GM19043 (cell line): ENCODE measurements at regions not wholly inside any gene's neighbourhood (a gene's known extent, or its start where the extent isn't known, plus 50 kb on each side); places are given as distances from the start of the nearest gene placed in this dataset.
"Not testable (repeated sequence)": the region's sequence is repeated elsewhere in the genome, so short reads cannot be mapped to it uniquely, and the experiment has no call there.

Experiments
- ATAC-seq: cut with Tn5 transposase; IDR thresholded peaks from one replicate; pipeline ENCODE4 v1.9.1; 2021; ENCODE audit warnings: low read depth; ENCODE audit not compliant: unreplicated experiment

DNA sequence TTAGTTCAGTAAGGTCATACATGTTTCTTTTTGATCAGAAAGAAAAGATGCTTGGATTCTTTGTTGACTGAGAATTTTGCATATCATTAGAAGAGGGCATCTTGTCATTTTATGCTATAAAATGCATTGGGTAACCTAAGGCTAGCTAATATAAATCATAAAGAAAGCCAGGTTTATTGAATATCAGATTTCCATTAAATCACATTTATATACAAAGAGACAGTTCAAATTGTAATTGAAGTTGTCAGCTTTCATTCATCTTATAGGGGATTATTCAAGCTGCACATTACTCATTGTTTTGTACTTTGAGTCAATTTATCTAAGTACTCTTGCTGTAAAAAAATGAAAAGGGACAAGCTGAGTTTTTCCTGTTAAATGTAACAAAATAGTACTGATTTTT lies 259.1 kb upstream of the CDH12 start:
- no peak for ATAC-seq

DNA sequence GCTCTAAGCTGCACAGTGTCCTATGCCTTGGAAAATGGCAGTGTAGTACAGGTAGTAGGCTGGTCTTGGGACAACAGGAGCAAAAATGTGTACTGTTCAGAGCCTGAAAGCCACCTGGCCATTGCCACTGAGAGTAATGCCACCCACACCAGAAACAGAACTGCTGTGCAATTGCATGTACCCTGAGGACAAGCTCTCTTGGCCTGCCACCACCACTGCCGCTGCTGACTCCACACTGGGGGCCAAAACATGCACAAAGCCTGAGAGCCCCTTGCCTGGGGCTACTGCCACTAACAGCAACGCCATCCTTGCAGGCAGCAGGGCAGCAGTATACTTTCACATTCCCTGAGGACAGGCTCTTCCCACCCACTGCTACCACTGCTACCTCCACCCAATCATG lies 251.9 kb upstream of the CDH12 start:
- ATAC-seq: no peak

DNA sequence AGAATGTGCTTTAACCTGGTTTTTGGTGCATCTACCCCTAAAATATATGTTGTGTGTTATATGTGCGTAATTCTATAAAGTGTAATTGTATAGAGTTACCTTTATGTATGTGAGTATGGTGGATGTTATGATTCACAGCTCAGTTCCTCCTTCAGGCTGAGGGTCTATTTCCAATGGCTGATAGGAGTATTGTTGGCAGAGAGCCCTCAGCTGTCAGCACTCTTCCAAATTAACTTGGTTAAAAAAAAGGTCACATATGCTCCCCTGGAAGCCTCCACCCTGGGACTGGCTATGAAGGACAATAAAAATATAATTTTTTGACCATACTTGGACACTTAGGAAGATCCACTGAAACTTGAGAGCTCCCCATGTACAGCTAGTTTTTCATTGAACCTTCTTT lies 250.4 kb upstream of the CDH12 start:
- no peak for ATAC-seq

DNA sequence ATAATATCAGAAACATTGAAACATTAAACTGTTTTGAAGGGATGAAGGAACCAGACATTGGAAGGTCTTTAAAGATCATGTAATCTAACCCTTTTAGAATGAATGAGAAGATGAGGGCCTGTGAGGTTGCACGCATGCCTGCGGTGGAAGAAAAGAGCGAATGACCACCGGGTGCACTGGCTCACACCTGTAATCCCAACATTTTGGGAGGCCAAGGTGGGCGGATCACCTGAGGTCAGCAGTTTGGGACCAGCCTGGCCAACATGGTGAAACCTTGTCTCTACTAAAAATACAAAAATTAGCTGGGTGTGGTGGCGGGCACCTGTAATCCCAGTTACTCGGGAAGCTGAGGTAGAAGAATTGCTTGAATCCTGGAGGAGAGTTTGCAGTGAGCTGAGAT lies 242.3 kb upstream of the CDH12 start:
- ATAC-seq: not testable (repeated sequence)

DNA sequence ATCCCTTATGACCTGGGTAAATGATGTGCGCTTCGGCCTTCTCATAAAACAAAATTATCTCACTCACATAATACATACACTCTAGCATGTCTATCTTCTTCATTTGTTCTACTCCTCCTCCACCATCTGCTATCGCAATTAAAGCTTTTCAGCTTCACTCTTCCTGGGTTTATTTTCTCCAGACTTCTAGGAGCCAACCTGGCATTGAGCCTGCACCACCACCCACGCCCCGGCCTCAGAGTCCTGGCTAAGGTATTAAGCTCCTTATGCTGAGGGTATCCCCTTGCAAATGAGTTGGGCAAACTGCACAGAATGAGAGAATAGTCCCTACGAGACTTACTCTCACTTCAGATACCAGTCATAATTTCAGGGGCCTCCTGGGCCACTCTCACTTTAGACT lies 236.1 kb upstream of the CDH12 start:
- no peak for ATAC-seq

DNA sequence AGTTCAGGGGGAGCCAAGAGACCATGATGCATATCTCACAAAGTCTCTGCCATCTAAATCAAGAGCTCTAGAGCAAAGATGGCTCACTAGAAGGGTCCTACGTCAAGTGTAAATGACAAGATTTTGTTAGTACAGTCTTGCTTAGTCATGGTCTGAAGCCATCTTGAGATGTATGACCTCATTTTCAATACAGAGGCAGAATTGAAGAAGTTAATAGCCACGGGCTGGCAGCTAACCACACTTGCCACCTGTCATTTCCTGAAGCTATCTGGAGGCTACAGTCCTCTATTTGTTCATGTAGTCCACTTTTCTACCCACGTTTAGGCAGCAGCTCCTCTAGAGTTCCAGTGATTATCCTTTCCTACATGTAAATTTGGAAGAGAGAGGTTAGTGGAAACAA lies 231.7 kb upstream of the CDH12 start:
- no peak for ATAC-seq

DNA sequence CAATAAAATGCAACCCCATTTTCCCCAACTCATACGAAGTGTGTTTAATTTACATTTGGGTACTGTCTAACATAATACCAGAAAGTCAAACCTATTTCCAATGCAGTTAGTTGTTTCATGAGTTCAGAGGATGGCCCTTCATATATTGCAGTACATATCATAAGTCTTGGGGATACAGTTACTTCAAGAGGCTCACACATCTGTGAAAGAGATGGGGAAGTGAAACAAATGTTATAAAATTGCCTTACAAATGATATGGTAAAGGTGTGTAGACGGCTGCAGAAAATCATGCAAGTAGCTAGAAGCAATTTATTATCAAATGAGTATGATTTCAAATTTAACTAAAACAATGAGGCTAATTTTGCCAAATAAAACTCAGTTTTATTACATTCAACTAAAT lies 219.0 kb upstream of the CDH12 start:
- ATAC-seq: no peak

DNA sequence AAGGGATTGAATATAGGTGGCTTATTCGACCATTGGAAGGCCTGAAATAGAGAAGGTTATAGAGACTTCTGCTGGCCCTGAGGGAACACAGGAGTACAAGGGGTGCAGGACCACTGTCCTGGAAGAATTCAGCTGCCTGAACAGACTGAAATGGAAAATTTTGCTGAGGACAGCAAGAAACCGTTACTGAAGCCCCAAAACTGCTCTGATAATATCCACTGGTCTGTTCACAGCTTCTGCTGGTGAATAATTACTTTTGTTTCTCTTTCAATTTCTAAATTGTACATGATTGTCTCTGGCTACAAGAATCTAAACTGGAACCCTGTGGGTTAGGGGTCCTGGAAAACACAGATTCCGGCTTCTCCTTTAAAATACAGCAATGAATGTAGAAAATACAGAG lies 218.5 kb upstream of the CDH12 start:
- no peak for ATAC-seq

DNA sequence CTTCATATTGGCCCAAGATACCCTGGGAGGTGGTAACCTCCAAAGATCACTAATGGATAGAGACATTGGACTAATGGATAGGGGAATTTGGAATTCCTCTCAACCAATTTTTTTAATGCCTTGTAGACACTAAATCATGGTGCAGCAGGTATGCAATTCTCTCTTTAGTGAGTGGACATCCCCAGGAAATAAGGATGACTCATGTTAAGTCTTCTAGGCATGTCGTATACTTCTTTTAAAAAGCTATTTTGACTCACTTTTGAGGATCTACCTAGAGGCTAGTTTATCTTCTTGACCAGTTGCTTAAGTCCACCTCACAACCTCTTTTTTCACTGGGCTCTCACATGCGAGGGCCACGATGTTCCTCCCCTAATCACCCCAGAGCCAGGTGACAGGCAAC lies 211.6 kb upstream of the CDH12 start:
- no peak for ATAC-seq

DNA sequence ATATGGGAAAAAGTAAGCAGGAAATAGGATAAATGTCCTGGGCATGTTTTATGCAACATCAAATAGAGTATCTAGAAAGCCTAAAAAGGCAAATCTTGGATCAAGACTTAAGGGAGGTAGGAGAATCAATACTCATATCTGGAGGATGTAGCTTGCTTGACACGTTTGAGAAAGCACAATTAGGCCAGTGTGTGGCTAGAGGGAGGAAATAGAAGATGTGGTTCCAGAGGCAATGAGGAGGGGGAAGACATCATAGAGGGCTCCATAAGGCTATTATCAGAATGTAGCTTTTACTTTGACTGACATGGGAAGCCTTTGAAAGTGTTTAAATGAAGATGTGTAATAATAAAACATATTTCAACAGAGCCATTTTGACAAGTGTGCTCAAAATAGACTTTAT lies 200.7 kb upstream of the CDH12 start:
- ATAC-seq: no peak

DNA sequence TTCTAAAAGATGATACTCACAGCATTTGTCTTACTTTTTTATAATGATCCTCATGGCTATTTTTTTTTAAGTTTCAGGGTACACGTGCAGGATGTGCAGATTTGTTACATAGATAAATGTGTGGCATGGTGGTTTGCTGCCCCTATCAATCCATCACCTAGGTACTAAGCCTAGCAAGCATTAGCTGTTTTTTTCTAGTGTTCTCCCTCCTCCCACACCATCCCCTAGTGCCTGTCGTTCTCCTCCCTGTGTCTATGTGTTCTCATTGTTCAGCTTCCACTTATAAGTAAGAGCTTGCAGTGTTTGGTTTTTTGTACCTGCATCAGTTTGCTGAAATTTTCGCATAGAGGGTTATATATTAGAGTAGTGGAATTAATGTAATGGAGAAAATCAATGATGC lies 189.1 kb upstream of the CDH12 start:
- ATAC-seq: no peak

DNA sequence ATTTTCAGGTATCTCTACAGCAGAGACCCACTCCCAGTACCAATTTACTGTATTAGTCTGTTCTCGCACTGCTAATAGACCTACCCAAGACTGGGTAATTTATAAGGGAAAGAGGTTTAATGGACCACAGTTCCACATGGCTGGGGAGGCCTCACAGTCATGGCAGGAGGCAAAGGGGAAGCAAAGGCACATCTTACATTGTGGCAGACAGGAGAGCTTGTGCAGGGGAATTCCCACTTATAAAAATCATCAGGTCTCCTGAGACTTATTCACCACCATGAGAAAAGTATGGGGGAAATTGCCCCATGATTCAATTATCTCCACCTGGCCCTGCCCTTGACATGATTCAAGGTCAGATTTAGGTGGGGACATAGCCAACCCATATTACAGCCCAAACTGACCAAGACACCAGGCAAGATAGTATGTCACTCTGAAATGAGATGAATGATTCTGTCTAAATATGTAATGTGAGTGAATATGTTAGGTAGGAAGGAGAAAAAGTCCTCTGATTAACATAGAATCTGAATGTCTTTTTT lies 182.5 kb upstream of the CDH12 start:
- no peak for ATAC-seq

DNA sequence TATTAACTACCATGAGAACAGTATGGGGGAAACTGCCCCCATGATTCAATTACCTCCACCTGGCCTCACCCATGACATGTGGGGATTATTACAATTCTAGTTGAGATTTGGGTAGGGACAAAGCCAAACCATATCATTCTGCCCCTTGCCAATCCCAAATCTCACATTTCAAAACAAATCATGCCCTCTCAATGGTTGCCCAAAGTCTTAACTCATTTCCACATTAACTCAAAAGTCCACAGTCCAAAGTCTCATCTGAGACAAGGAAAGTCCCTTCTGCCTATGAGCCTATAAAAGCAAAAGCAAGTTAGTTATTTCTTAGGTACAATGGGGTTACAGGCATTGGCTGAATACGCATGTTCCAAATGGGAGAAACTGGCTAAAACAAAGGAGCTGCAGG lies 180.7 kb upstream of the CDH12 start:
- ATAC-seq: no peak

DNA sequence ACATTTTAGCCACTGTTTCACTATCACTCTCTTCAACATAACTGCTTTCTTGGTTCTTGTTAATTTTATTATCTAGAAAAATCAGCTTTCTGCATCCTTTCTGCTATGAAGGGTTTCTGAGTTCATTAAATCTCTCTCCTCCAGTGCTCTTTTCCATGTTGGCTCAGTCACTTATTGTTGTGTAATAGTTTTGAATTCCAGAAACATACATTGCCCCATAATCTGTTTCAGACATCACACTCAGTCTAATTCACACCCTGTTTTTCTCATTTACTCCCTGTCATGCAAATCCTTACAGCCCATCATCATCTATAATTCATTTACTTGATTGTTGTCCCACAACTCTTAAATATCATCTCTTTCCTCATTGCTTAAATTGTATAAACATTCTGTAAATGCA lies 176.1 kb upstream of the CDH12 start:
- no peak for ATAC-seq

DNA sequence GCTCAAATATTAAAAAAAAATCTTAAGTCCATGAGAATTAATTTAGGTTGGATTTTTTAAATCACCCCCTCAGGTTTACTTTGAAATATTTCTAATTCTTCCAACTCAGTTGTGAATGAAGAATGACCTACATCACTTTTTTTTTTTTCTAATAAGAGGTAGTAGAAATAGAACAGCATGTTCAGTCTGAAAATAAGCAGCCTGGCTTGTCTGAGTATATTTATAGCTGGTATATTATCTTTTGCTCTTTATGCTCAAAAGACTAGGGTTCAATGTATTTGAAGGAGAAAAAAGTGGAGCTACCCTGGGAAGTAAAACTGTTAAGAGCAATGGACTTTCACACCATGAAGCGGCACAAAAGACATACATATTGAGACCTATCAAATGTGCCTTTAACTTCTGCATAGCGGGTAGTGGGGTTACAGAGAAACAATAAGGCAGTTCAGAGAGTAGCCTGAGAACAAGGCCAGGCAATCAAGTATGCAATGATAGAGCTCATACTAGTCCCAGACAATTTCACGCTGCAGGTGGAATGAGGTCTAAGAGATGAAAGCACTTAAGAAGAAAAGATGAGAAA lies 175.4 kb upstream of the CDH12 start:
- no peak for ATAC-seq

DNA sequence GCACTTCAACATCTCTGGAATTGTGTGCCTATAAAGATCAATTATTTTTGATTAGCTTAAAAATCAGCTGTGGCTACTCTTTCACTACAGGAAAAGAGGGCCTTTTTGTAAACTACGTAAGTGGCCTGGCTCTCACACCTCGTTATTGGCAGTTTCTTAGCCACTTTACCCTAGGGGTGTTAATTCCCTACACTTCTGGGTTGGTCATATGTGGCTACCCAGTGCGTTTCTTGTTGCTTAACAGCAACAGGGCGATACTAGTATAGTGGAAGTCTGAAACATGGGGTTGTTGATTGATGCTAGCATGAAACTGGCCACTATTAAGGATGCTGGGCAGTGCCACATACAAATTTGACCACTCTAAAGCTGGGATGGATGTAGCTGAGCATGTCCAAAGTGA lies 174.7 kb upstream of the CDH12 start:
- ATAC-seq: no peak

DNA sequence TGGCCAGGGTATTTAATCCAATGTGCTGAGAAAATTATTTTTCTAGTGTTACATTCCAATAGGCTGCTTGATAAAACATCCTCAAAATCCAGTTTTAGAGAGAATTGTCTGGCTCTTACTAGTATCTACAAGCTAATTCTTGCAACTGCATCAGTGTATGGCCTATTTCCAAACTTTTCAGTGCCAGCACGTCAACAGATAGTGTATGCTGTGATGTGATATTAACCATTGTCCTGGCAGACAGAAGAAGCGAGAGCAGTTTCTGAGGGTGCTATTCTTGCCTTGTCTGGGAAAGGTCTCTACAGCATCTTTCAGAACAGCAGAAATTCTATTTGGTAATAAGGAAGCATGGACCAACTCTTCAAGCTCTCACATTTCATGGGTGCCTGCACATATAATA lies 174.2 kb upstream of the CDH12 start:
- ATAC-seq: no peak

DNA sequence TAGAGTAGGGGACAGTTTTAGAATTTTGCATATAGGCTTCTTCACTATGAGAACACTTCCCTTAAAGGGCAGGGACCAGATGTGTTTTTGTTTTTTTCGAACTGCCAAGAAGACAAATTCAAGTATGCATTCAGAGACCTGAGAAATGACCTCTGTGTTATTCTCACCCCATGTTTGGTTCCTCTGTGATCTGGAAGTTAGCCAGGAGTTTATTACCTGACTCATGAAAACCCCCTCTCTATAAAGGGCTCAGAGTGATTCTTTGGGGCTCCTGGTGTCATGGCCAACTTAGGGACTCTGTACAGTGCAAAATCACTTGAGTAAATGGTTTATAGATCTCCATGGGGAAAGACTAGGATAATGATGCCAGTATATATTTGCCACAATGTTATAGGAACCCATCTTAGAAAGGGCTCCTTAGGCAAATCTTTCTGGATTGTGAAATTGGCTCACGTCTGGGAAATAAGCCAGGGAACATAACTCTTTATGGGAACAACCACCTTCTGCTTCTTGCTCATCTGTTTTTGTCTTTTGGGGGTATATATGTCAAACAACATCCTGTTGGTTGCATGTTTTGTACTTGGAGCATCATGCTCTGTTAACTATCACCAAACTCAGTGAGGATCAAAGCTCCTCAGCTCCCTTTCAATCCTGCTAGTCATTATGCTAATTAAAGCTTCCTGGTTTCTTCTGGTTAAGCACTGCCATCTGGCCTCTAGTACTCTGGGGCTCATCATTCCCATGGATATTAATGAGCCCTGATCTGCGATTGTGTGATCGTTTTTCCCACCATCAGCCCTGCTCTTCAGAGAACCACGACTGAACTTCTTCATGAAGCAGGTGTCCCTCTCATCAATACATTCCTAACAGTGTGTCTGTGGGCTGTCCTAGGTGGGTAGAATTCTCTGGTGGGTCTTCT lies 173.4 kb upstream of the CDH12 start:
- no peak for ATAC-seq

DNA sequence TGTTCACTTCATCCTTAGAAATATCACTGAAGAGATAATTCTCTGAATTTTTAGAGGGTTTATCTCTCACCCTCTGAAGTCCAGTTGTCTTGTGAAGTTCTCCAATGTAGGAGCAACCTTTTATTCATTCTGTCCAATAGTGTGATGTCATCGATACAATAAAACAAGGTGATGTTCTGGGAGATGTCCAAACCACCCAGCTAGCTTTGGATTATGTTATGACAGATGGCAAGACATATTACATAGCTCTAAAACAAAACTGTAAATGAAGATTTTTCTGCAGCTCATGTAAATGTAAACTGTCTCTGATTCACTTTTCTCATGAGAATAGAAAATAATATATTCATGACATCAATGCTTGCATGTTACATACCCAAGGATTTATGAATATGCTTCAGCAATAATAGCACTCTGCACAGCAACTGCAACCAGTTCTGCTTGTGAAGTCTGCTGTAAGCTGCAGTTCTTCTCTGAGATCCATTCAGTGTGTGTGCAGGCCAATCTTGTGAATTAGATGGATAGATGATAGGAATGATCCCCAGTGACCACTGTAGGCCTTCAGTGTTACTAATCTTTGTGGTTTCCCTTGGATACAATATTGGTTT lies 172.6 kb upstream of the CDH12 start:
- no peak for ATAC-seq

DNA sequence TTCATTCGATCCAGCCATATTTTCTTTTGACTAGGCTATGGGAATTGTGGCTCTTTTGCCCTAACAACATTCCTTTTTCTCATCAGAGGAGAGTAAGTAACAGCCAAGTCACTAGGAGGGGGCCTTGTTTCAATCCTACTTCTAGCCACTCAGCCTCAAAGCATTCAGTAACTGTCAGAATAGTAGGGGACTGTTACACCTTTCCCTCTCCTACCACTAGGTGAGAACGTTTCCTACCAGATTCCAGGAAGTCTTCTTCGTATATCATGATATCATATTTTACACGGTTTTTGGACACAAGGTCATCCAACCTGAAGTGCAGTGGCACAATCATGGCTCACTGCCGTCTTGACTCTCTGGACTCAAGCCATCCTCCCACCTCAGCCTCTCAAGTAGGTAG lies 171.3 kb upstream of the CDH12 start:
- ATAC-seq: no peak

DNA sequence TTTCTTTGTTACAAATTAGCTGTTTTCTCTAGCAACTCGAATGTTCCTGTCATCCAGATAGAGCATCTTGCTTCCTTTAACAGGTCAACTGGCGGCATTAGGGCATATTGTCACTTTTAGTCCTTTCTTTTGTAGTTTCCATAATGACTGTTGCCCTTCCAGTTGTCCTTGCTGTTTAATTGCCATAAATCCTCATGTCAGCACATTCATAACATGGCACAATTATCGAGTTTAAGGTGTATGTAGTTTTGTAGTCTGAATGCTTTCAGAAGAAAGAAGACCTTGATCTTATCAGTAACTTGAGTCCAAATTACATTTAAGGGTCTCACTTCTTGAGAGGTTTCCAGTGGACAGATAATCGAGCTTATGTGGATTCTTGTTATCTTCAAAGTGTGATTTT lies 161.7 kb upstream of the CDH12 start:
- no peak for ATAC-seq

DNA sequence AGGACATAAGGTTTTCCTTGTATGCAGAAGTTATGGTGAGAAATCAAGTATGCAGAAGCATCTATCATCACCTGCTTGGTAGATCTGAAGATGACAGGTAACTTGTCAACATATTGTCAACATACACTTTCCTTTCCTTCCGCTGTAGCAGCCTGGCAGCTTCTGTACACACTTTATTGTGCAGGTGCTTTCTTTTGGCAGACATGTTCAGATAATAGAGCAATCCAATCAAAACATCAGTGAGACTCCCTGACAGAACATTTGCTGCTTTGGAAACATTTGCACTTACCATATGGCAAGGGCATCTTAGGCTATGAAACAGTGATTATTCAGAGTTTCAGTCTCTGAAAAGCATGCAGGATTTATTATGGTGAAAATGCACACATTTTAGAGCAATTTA lies 161.1 kb upstream of the CDH12 start:
- no peak for ATAC-seq
